ENCODE measurements at regions not wholly inside any gene's neighbourhood (a gene's known extent, or its start where the extent isn't known, plus 50 kb on each side); places are given as distances from the start of the nearest gene placed in this dataset.

- no peak for DNase-seq
Observed at GRCh38 chr2:236805800-236806531, 236.3 kb downstream of the ACKR3 start.

GRCh38 chr2:236809716-236810115 lies 240.1 kb downstream of the ACKR3 start:
- no peak for DNase-seq

GRCh38 chr2:236811062-236811656 lies 241.5 kb downstream of the ACKR3 start:
- no peak for DNase-seq

GRCh38 chr2:236813766-236814165 lies 244.1 kb downstream of the ACKR3 start:
- no peak for DNase-seq

- DNase-seq, result no peak
Observed at GRCh38 chr2:236814593-236814992, 245.0 kb downstream of the ACKR3 start.

- DNase-seq, result no peak
Observed at GRCh38 chr2:236815746-236816145, 246.1 kb downstream of the ACKR3 start.

- no peak for DNase-seq
Observed at GRCh38 chr2:236816197-236817170, 246.9 kb downstream of the ACKR3 start.

- DNase-seq, result no peak
Observed at GRCh38 chr2:236818281-236819045, 248.8 kb downstream of the ACKR3 start.

- no peak for DNase-seq
Observed at GRCh38 chr2:236819275-236820002, 249.8 kb downstream of the ACKR3 start.

- DNase-seq, result no peak
Observed at GRCh38 chr2:236820763-236821344, 251.2 kb downstream of the ACKR3 start.

- no peak for DNase-seq
Observed at GRCh38 chr2:236823041-236823629, 253.5 kb downstream of the ACKR3 start.

GRCh38 chr2:236823963-236824362 lies 254.3 kb downstream of the ACKR3 start:
- no peak for DNase-seq

- DNase-seq, result no peak
Observed at GRCh38 chr2:236824836-236825235, 255.2 kb downstream of the ACKR3 start.

- DNase-seq, result no peak
Observed at GRCh38 chr2:236825989-236826510, 256.4 kb downstream of the ACKR3 start.

- no peak for DNase-seq
Observed at GRCh38 chr2:236826606-236827156, 257.1 kb downstream of the ACKR3 start.

GRCh38 chr2:236827997-236828396 lies 257.7 kb upstream of the COPS8 start:
- DNase-seq, result no peak

- DNase-seq, result no peak
Observed at GRCh38 chr2:236828820-236829219, 256.9 kb upstream of the COPS8 start.

- DNase-seq, result no peak
Observed at GRCh38 chr2:236830926-236831325, 254.8 kb upstream of the COPS8 start.

GRCh38 chr2:236831698-236832097 lies 254.0 kb upstream of the COPS8 start:
- DNase-seq, result no peak

GRCh38 chr2:236833501-236834073 lies 252.1 kb upstream of the COPS8 start:
- DNase-seq, result no peak
